ENCODE measurements at regions not wholly inside any gene's neighbourhood (a gene's known extent, or its start where the extent isn't known, plus 50 kb on each side); places are given as distances from the start of the nearest gene placed in this dataset.

GRCh38 chr4:155568641-155569220 is 97.9 kb upstream of the GUCY1A1 start:
- intact Hi-C loops (cut with DNase I) = no loop called here
- DNase-seq (ENCODE audit: missing footprints) = no peak
- no peak for ATAC-seq

GRCh38 chr4:155566354-155566753 is 100.3 kb upstream of the GUCY1A1 start:
- intact Hi-C loops (cut with DNase I) = no loop called here
- DNase-seq (ENCODE audit: missing footprints) (no peak), ATAC-seq (no peak)

GRCh38 chr4:155565776-155566175 is 100.9 kb upstream of the GUCY1A1 start:
- DNase-seq (ENCODE audit: missing footprints) (no peak), ATAC-seq (no peak)
- intact Hi-C loops (cut with DNase I) = no loop called here

GRCh38 chr4:155565330-155565729 is 101.3 kb upstream of the GUCY1A1 start:
- no peak for ATAC-seq

GRCh38 chr4:155564880-155565279 is 101.8 kb upstream of the GUCY1A1 start:
- intact Hi-C loops (cut with DNase I) = no loop called here
- ATAC-seq = no peak
- no peak for DNase-seq (ENCODE audit: missing footprints)

More at GRCh38 chr4:155565330-155565729, 101.3 kb upstream of the GUCY1A1 start:
- no peak for DNase-seq (ENCODE audit: missing footprints)
- intact Hi-C loops (cut with DNase I) = no loop called here

- DNase-seq (ENCODE audit: missing footprints) (no peak), ATAC-seq (no peak)
- intact Hi-C loops (cut with DNase I) = no loop called here
Observed at GRCh38 chr4:155564086-155564485, 102.6 kb upstream of the GUCY1A1 start.

- ATAC-seq (no peak), DNase-seq (ENCODE audit: missing footprints) (no peak)
- intact Hi-C loops (cut with DNase I) = no loop called here
Observed at GRCh38 chr4:155559915-155560314, 106.7 kb upstream of the GUCY1A1 start.

GRCh38 chr4:155552180-155552579 is 114.5 kb upstream of the GUCY1A1 start:
- intact Hi-C loops (cut with DNase I) = no loop called here
- ATAC-seq = no peak

GRCh38 chr4:155548173-155548572 is 118.5 kb upstream of the GUCY1A1 start:
- intact Hi-C loops (cut with DNase I) = no loop called here
- ATAC-seq = no peak
- DNase-seq (ENCODE audit: missing footprints) = no peak

More at GRCh38 chr4:155552180-155552579, 114.5 kb upstream of the GUCY1A1 start:
- DNase-seq (ENCODE audit: missing footprints) = no peak

GRCh38 chr4:155546451-155546850 is 120.2 kb upstream of the GUCY1A1 start:
- ATAC-seq (no peak), DNase-seq (ENCODE audit: missing footprints) (no peak)
- intact Hi-C loops (cut with DNase I) = no loop called here

- no peak for ATAC-seq
- no peak for DNase-seq (ENCODE audit: missing footprints)
- intact Hi-C loops (cut with DNase I) = no loop called here
Observed at GRCh38 chr4:155545456-155545855, 121.2 kb upstream of the GUCY1A1 start.

GRCh38 chr4:155544547-155544946 is 122.1 kb upstream of the GUCY1A1 start:
- no peak for DNase-seq (ENCODE audit: missing footprints)
- peak; percentile 89 for ATAC-seq
- intact Hi-C loops (cut with DNase I) = no loop called here

- no peak for ATAC-seq
- intact Hi-C loops (cut with DNase I) = no loop called here
- DNase-seq (ENCODE audit: missing footprints) = no peak
Observed at GRCh38 chr4:155543126-155543765, 123.4 kb upstream of the GUCY1A1 start.

GRCh38 chr4:155542415-155542814 is 124.2 kb upstream of the GUCY1A1 start:
- DNase-seq (ENCODE audit: missing footprints) (no peak), ATAC-seq (no peak)
- intact Hi-C loops (cut with DNase I) = no loop called here

GRCh38 chr4:155541716-155542115 is 124.9 kb upstream of the GUCY1A1 start:
- no peak for DNase-seq (ENCODE audit: missing footprints)
- intact Hi-C loops (cut with DNase I) = no loop called here

GRCh38 chr4:155540698-155541097 is 126.0 kb upstream of the GUCY1A1 start:
- ATAC-seq = no peak
- intact Hi-C loops (cut with DNase I) = no loop called here
- DNase-seq (ENCODE audit: missing footprints) = no peak

More at GRCh38 chr4:155541716-155542115, 124.9 kb upstream of the GUCY1A1 start:
- ATAC-seq = no peak

- ATAC-seq (no peak), DNase-seq (ENCODE audit: missing footprints) (no peak)
- intact Hi-C loops (cut with DNase I) = no loop called here
Observed at GRCh38 chr4:155539746-155540145, 126.9 kb upstream of the GUCY1A1 start.

- ATAC-seq = peak; percentile 56
- no peak for DNase-seq (ENCODE audit: missing footprints)
- intact Hi-C loops (cut with DNase I) = no loop called here
Observed at GRCh38 chr4:155535802-155536454, 130.7 kb upstream of the GUCY1A1 start.

GRCh38 chr4:155532373-155533085 is 134.1 kb upstream of the GUCY1A1 start:
- ATAC-seq = no peak
- intact Hi-C loops (cut with DNase I) = no loop called here
- DNase-seq (ENCODE audit: missing footprints) = no peak

- DNase-seq (ENCODE audit: missing footprints) (no peak), ATAC-seq (no peak)
- intact Hi-C loops (cut with DNase I) = no loop called here
Observed at GRCh38 chr4:155530857-155531256, 135.8 kb upstream of the GUCY1A1 start.
